ENCODE measurements at regions not wholly inside any gene's neighbourhood (a gene's known extent, or its start where the extent isn't known, plus 50 kb on each side); places are given as distances from the start of the nearest gene placed in this dataset.

- DNase-seq (ENCODE audit: low read depth): no peak
- TF ChIP-seq CTCF (IDR thresholded peaks at IDR 0.05; ENCODE audit: insufficient read depth, low read length, severe bottlenecking): no peak
- no peaks in the 10 kb centered on the region for H3K27me3 ChIP-seq (ENCODE audit: control insufficient read depth, insufficient read depth, low read length)
- FAIRE-seq: no peak
- H3K4me3 ChIP-seq (ENCODE audit: low read depth, low read length): no peak overlapping the region
- no peaks in the 10 kb centered on the region for H3K36me3 ChIP-seq (ENCODE audit: control insufficient read depth, insufficient read depth, low read length)
Observed at GRCh38 chr16:59212492-59213024, 478.4 kb upstream of the GOT2 start.

- TF ChIP-seq CTCF (IDR thresholded peaks at IDR 0.05; ENCODE audit: insufficient read depth, low read length, severe bottlenecking): no peak
- FAIRE-seq: peak; percentile 55
- Histone ChIP-seq H3K36me3 (ENCODE audit: control insufficient read depth, insufficient read depth, low read length) (no peaks in the 10 kb centered on the region), H3K4me3 (ENCODE audit: low read depth, low read length) (no peak overlapping the region), H3K27me3 (ENCODE audit: control insufficient read depth, insufficient read depth, low read length) (no peaks in the 10 kb centered on the region)
- DNase-seq (ENCODE audit: low read depth): no peak
Observed at GRCh38 chr16:59210955-59211541, 476.9 kb upstream of the GOT2 start.

- FAIRE-seq: no peak
- DNase-seq (ENCODE audit: low read depth): no peak
- Histone ChIP-seq H3K27me3 (ENCODE audit: control insufficient read depth, insufficient read depth, low read length) (no peaks in the 10 kb centered on the region), H3K4me3 (ENCODE audit: low read depth, low read length) (no peak overlapping the region), H3K36me3 (ENCODE audit: control insufficient read depth, insufficient read depth, low read length) (no peaks in the 10 kb centered on the region)
- no peak for TF ChIP-seq CTCF (IDR thresholded peaks at IDR 0.05; ENCODE audit: insufficient read depth, low read length, severe bottlenecking)
Observed at GRCh38 chr16:59205403-59205802, 471.3 kb upstream of the GOT2 start.

- no peak for TF ChIP-seq CTCF (IDR thresholded peaks at IDR 0.05; ENCODE audit: insufficient read depth, low read length, severe bottlenecking)
- no peak for FAIRE-seq
Observed at GRCh38 chr16:59204589-59204988, 470.5 kb upstream of the GOT2 start.

GRCh38 chr16:59202233-59202862, 468.2 kb upstream of the GOT2 start:
- H3K36me3 ChIP-seq (ENCODE audit: control insufficient read depth, insufficient read depth, low read length): no peaks in the 10 kb centered on the region
- no peak for DNase-seq (ENCODE audit: low read depth)
- no peak for TF ChIP-seq CTCF (IDR thresholded peaks at IDR 0.05; ENCODE audit: insufficient read depth, low read length, severe bottlenecking)
- no peaks in the 10 kb centered on the region for H3K27me3 ChIP-seq (ENCODE audit: control insufficient read depth, insufficient read depth, low read length)
- no peak for FAIRE-seq
- H3K4me3 ChIP-seq (ENCODE audit: low read depth, low read length): no peak overlapping the region

More at GRCh38 chr16:59204589-59204988, 470.5 kb upstream of the GOT2 start:
- Histone ChIP-seq H3K4me3 (ENCODE audit: low read depth, low read length) (no peak overlapping the region), H3K27me3 (ENCODE audit: control insufficient read depth, insufficient read depth, low read length) (no peaks in the 10 kb centered on the region), H3K36me3 (ENCODE audit: control insufficient read depth, insufficient read depth, low read length) (no peaks in the 10 kb centered on the region)
- no peak for DNase-seq (ENCODE audit: low read depth)

Data from bronchial epithelial cell (primary cell).